SK-N-MC (cell line): ENCODE measurements at regions not wholly inside any gene's neighbourhood (a gene's known extent, or its start where the extent isn't known, plus 50 kb on each side); places are given as distances from the start of the nearest gene placed in this dataset.

Experiments
- DNase-seq: peaks from one replicate; pipeline ENCODE4 v3.0.0-alpha.2; 2011; ENCODE audit warnings: low read depth, low spot score
- H3K27ac ChIP-seq: fragments of 200-600 bp; sonication (generic); 2 replicates; pipeline ENCODE4 v1.5.1; 2016; ENCODE audit warnings: mixed run types
- H3K36me3 ChIP-seq: fragments of 200-600 bp; sonication (generic); 2 replicates; pipeline ENCODE4 v1.6.1; 2017; ENCODE audit warnings: antibody characterized with exemption, low read length, mixed read lengths; ENCODE audit not compliant: insufficient read depth
- H3K4me3 ChIP-seq: fragments of 200-600 bp; sonication (generic); 2 replicates; pipeline ENCODE4 v1.5.1; 2016
- H3K9ac ChIP-seq: fragments of 200-600 bp; sonication (generic); 2 replicates; pipeline ENCODE4 v1.8.0; 2017; ENCODE audit warnings: mixed run types, mixed read lengths; ENCODE audit not compliant: insufficient read length
- H3K9me3 ChIP-seq: fragments of 200-600 bp; sonication (generic); 2 replicates; pipeline ENCODE4 v1.6.1; 2017; ENCODE audit warnings: low read depth, mild to moderate bottlenecking, antibody characterized with exemption, low read length, moderate library complexity, mixed read lengths
- EZH2 ChIP-seq: fragments of 200-600 bp; sonication (generic); IDR thresholded peaks from one replicate; pipeline ENCODE4 v1.6.1; 2017; ENCODE audit warnings: antibody characterized with exemption
- FOXP2 ChIP-seq: optimal IDR thresholded peaks from 2 replicates; pipeline ENCODE3; 2011; ENCODE audit warnings: mild to moderate bottlenecking, moderate library complexity; ENCODE audit not compliant: insufficient read depth; ENCODE audit errors: extremely low read length, control extremely low read depth
- POLR2AphosphoS5 ChIP-seq: IDR thresholded peaks from 2 replicates; pipeline ENCODE4 v1.6.1; 2012; ENCODE audit warnings: mild to moderate bottlenecking, low read depth, low read length, borderline replicate concordance

GRCh38 chr5:54361691-54362411 is 51.5 kb upstream of the ARL15 start:
- H3K9ac ChIP-seq: no peak overlapping the region
- no peak overlapping the region for H3K4me3 ChIP-seq
- no peaks in the 10 kb centered on the region for H3K9me3 ChIP-seq
- no peaks in the 10 kb centered on the region for H3K36me3 ChIP-seq
- DNase-seq: no peak
- H3K27ac ChIP-seq: no peak overlapping the region
- TF ChIP-seq EZH2 (no peak), POLR2AphosphoS5 (no peak), FOXP2 (no peak)

- Histone ChIP-seq H3K4me3 (no peak overlapping the region), H3K9ac (no peak overlapping the region), H3K9me3 (no peaks in the 10 kb centered on the region), H3K27ac (no peak overlapping the region), H3K36me3 (no peaks in the 10 kb centered on the region)
- no peak for DNase-seq
- no peak for TF ChIP-seq EZH2
These were observed 50.7 kb upstream of the ARL15 start for GRCh38 chr5:54360925-54361662.
